Neural progenitor cell (in vitro differentiated cells): ENCODE measurements at regions not wholly inside any gene's neighbourhood (a gene's known extent, or its start where the extent isn't known, plus 50 kb on each side); places are given as distances from the start of the nearest gene placed in this dataset.

Source experiments
- DNase-seq: peaks from one replicate; pipeline ENCODE4 v3.0.0-alpha.2; 2016; ENCODE audit warnings: low spot score
- H2AFZ ChIP-seq: fragments of 200-600 bp; sonication (generic); replicated peaks from 2 replicates; pipeline ENCODE4 v1.6.1; 2016; ENCODE audit warnings: antibody characterized with exemption
- H3F3A ChIP-seq: fragments of 200-600 bp; sonication (generic); 2 replicates; pipeline ENCODE4 v1.6.1; 2016; ENCODE audit warnings: antibody characterized with exemption, low read depth
- H3K27ac ChIP-seq: fragments of 200-600 bp; sonication (generic); 2 replicates; pipeline ENCODE4 v1.5.1; 2016; ENCODE audit warnings: mild to moderate bottlenecking
- H3K27me3 ChIP-seq: fragments of 200-600 bp; sonication (generic); 2 replicates; pipeline ENCODE4 v1.6.1; 2016; ENCODE audit warnings: mild to moderate bottlenecking, moderate library complexity
- H3K36me3 ChIP-seq: fragments of 200-600 bp; sonication (generic); 2 replicates; pipeline ENCODE4 v1.5.1; 2016
- H3K4me1 ChIP-seq: fragments of 200-600 bp; sonication (generic); 2 replicates; pipeline ENCODE4 v1.6.1; 2016; ENCODE audit warnings: mixed run types
- H3K4me2 ChIP-seq: fragments of 200-600 bp; sonication (generic); 2 replicates; pipeline ENCODE4 v1.6.1; 2016
- H3K4me3 ChIP-seq: fragments of 200-600 bp; sonication (generic); 2 replicates; pipeline ENCODE4 v1.5.1; 2016
- H3K79me2 ChIP-seq: fragments of 200-600 bp; sonication (generic); 2 replicates; pipeline ENCODE4 v1.6.1; 2016; ENCODE audit warnings: low read depth
- H3K9ac ChIP-seq: fragments of 200-600 bp; sonication (generic); 2 replicates; pipeline ENCODE4 v1.6.1; 2016
- H3K9me3 ChIP-seq: fragments of 200-600 bp; sonication (generic); 2 replicates; pipeline ENCODE4 v1.5.1; 2016; ENCODE audit warnings: low read depth
- H4K20me1 ChIP-seq: fragments of 200-600 bp; sonication (generic); 2 replicates; pipeline ENCODE4 v1.6.1; 2016; ENCODE audit warnings: low read depth
- H3K27ac Mint-ChIP-seq: 3 replicates; pipeline ENCODE4 v1.8.0; 2021; ENCODE audit warnings: mixed read lengths
- H3K27me3 Mint-ChIP-seq: 2 replicates; pipeline ENCODE4 v1.8.0; 2022; ENCODE audit warnings: low read depth, mild to moderate bottlenecking, inconsistent platforms, moderate library complexity, mixed read lengths; ENCODE audit not compliant: insufficient read depth
- H3K36me3 Mint-ChIP-seq: 3 replicates; pipeline ENCODE4 v1.8.0; 2021; ENCODE audit warnings: mixed read lengths
- H3K4me1 Mint-ChIP-seq: 3 replicates; pipeline ENCODE4 v1.8.0; 2021; ENCODE audit warnings: mixed read lengths
- H3K4me3 Mint-ChIP-seq: 3 replicates; pipeline ENCODE4 v1.8.0; 2021; ENCODE audit warnings: mild to moderate bottlenecking, moderate library complexity, mixed read lengths
- H3K9me3 Mint-ChIP-seq: 3 replicates; pipeline ENCODE4 v1.8.0; 2020; ENCODE audit warnings: mixed read lengths
- EZH2 ChIP-seq: fragments of 200-600 bp; sonication (generic); IDR thresholded peaks from 2 replicates; pipeline ENCODE4 v1.6.1; 2017; ENCODE audit warnings: antibody characterized with exemption, mild to moderate bottlenecking, moderate library complexity
- EZH2phosphoT487 ChIP-seq: fragments of 200-600 bp; sonication (generic); IDR thresholded peaks from 2 replicates; pipeline ENCODE4 v1.6.1; 2017; ENCODE audit warnings: antibody characterized with exemption
- TF ChIP-seq, protein P1 (sequence below): fragments of 200-600 bp; sonication (generic); IDR thresholded peaks from 2 replicates; pipeline ENCODE4 v1.5.1; 2017; ENCODE audit warnings: antibody characterized with exemption, mild to moderate bottlenecking

- Histone ChIP-seq H3K9me3 (peaks cover 5% of the 10 kb centered on the region), H3K36me3 (no peaks in the 10 kb centered on the region), H3K4me2 (no peak overlapping the region), H2AFZ (no peak overlapping the region), H3K27me3 (no peaks in the 10 kb centered on the region), H3K4me3 (no peak overlapping the region), H4K20me1 (no peaks in the 10 kb centered on the region), H3K27ac (no peak overlapping the region), H3K79me2 (no peaks in the 10 kb centered on the region), H3K4me1 (no peaks in the 10 kb centered on the region), H3F3A (no peaks in the 10 kb centered on the region), H3K9ac (no peak overlapping the region)
- no peaks in the 10 kb centered on the region for H3K27me3 Mint-ChIP-seq
- H3K27ac Mint-ChIP-seq = no peak overlapping the region
- peaks cover 4% of the 10 kb centered on the region for H3K36me3 Mint-ChIP-seq
- peaks cover 18% of the 10 kb centered on the region for H3K9me3 Mint-ChIP-seq
- TF ChIP-seq EZH2phosphoT487 (no peak), EZH2 (no peak)
- TF ChIP-seq, protein P1, sequence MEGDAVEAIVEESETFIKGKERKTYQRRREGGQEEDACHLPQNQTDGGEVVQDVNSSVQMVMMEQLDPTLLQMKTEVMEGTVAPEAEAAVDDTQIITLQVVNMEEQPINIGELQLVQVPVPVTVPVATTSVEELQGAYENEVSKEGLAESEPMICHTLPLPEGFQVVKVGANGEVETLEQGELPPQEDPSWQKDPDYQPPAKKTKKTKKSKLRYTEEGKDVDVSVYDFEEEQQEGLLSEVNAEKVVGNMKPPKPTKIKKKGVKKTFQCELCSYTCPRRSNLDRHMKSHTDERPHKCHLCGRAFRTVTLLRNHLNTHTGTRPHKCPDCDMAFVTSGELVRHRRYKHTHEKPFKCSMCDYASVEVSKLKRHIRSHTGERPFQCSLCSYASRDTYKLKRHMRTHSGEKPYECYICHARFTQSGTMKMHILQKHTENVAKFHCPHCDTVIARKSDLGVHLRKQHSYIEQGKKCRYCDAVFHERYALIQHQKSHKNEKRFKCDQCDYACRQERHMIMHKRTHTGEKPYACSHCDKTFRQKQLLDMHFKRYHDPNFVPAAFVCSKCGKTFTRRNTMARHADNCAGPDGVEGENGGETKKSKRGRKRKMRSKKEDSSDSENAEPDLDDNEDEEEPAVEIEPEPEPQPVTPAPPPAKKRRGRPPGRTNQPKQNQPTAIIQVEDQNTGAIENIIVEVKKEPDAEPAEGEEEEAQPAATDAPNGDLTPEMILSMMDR = no peak
- H3K4me3 Mint-ChIP-seq = no peak overlapping the region
- DNase-seq = no peak
- H3K4me1 Mint-ChIP-seq = no peaks in the 10 kb centered on the region
These were observed 157.5 kb upstream of the TMEM106B start for GRCh38 chr7:12053561-12053960.

GRCh38 chr7:12054830-12055229 is 156.3 kb upstream of the TMEM106B start:
- H3K4me1 ChIP-seq = no peaks in the 10 kb centered on the region
- no peak overlapping the region for H3K4me3 Mint-ChIP-seq
- H3K9me3 Mint-ChIP-seq = peaks cover 18% of the 10 kb centered on the region
- H4K20me1 ChIP-seq = no peaks in the 10 kb centered on the region
- H3K27ac Mint-ChIP-seq = no peak overlapping the region
- H3K4me1 Mint-ChIP-seq = no peaks in the 10 kb centered on the region
- no peak overlapping the region for H2AFZ ChIP-seq
- H3K4me2 ChIP-seq = no peak overlapping the region
- TF ChIP-seq, protein P1 = no peak
- TF ChIP-seq EZH2 (no peak), EZH2phosphoT487 (no peak)
- no peak overlapping the region for H3K27ac ChIP-seq
- no peak overlapping the region for H3K9ac ChIP-seq
- no peaks in the 10 kb centered on the region for H3F3A ChIP-seq
- no peaks in the 10 kb centered on the region for H3K27me3 Mint-ChIP-seq
- no peak for DNase-seq
- no peaks in the 10 kb centered on the region for H3K36me3 ChIP-seq
- H3K36me3 Mint-ChIP-seq = peaks cover 4% of the 10 kb centered on the region
- no peaks in the 10 kb centered on the region for H3K27me3 ChIP-seq
- no peak overlapping the region for H3K4me3 ChIP-seq
- peaks cover 5% of the 10 kb centered on the region for H3K9me3 ChIP-seq
- H3K79me2 ChIP-seq = no peaks in the 10 kb centered on the region

GRCh38 chr7:12056381-12056780 is 154.7 kb upstream of the TMEM106B start:
- H3K9ac ChIP-seq = no peak overlapping the region
- Mint-ChIP-seq H3K27ac (no peak overlapping the region), H3K9me3 (peaks cover 17% of the 10 kb centered on the region)

More at GRCh38 chr7:12056381-12056780, 154.7 kb upstream of the TMEM106B start:
- H3K4me2 ChIP-seq = no peak overlapping the region
- no peaks in the 10 kb centered on the region for H3K27me3 ChIP-seq
- H3K4me1 ChIP-seq = no peaks in the 10 kb centered on the region
- H3K4me3 Mint-ChIP-seq = no peak overlapping the region
- TF ChIP-seq EZH2 (no peak), EZH2phosphoT487 (no peak)
- TF ChIP-seq, protein P1 = no peak
- H3F3A ChIP-seq = no peaks in the 10 kb centered on the region
- no peaks in the 10 kb centered on the region for H4K20me1 ChIP-seq
- no peak overlapping the region for H3K27ac ChIP-seq
- no peaks in the 10 kb centered on the region for H3K27me3 Mint-ChIP-seq
- peaks cover 5% of the 10 kb centered on the region for H3K9me3 ChIP-seq
- DNase-seq = no peak
- H3K36me3 Mint-ChIP-seq = peaks cover 4% of the 10 kb centered on the region
- no peaks in the 10 kb centered on the region for H3K36me3 ChIP-seq
- H3K4me3 ChIP-seq = no peak overlapping the region
- H3K79me2 ChIP-seq = no peaks in the 10 kb centered on the region
- H3K4me1 Mint-ChIP-seq = no peaks in the 10 kb centered on the region
- H2AFZ ChIP-seq = no peak overlapping the region
